ENCODE measurements at regions not wholly inside any gene's neighbourhood (a gene's known extent, or its start where the extent isn't known, plus 50 kb on each side); places are given as distances from the start of the nearest gene placed in this dataset.
"Not testable (repeated sequence)": the region's sequence is repeated elsewhere in the genome, so short reads cannot be mapped to it uniquely, and the experiment has no call there.

- DNase-seq: no peak
Observed at GRCh38 chr13:67619351-67619994, 389.3 kb upstream of the PCDH9 start.

GRCh38 chr13:67614579-67614978 lies 384.4 kb upstream of the PCDH9 start:
- no peak for DNase-seq

- no peak for DNase-seq
Observed at GRCh38 chr13:67614013-67614412, 383.9 kb upstream of the PCDH9 start.

- DNase-seq: no peak
Observed at GRCh38 chr13:67588607-67589006, 358.5 kb upstream of the PCDH9 start.

GRCh38 chr13:67577361-67577760 lies 347.2 kb upstream of the PCDH9 start:
- no peak for DNase-seq

- DNase-seq: no peak
Observed at GRCh38 chr13:67574320-67575233, 344.4 kb upstream of the PCDH9 start.

GRCh38 chr13:67568205-67568604 lies 338.1 kb upstream of the PCDH9 start:
- no peak for DNase-seq

GRCh38 chr13:67557642-67558241 lies 327.6 kb upstream of the PCDH9 start:
- DNase-seq: no peak

- no peak for DNase-seq
Observed at GRCh38 chr13:67557118-67557517, 327.0 kb upstream of the PCDH9 start.

GRCh38 chr13:67554746-67555452 lies 324.8 kb upstream of the PCDH9 start:
- DNase-seq: no peak

- DNase-seq: no peak
Observed at GRCh38 chr13:67554286-67554685, 324.1 kb upstream of the PCDH9 start.

GRCh38 chr13:67549331-67549730 lies 319.2 kb upstream of the PCDH9 start:
- DNase-seq: no peak

- no peak for DNase-seq
Observed at GRCh38 chr13:67538906-67539305, 308.8 kb upstream of the PCDH9 start.

GRCh38 chr13:67520886-67521285 lies 290.8 kb upstream of the PCDH9 start:
- no peak for DNase-seq

GRCh38 chr13:67519356-67519755 lies 289.2 kb upstream of the PCDH9 start:
- no peak for DNase-seq

GRCh38 chr13:67518785-67519184 lies 288.6 kb upstream of the PCDH9 start:
- DNase-seq: no peak

GRCh38 chr13:67515895-67516294 lies 285.8 kb upstream of the PCDH9 start:
- no peak for DNase-seq

- no peak for DNase-seq
Observed at GRCh38 chr13:67509018-67509417, 278.9 kb upstream of the PCDH9 start.

- not testable (repeated sequence) for DNase-seq
Observed at GRCh38 chr13:67508275-67508674, 278.1 kb upstream of the PCDH9 start.

GRCh38 chr13:67506407-67506806 lies 276.3 kb upstream of the PCDH9 start:
- DNase-seq: no peak

GRCh38 chr13:67505376-67505775 lies 275.2 kb upstream of the PCDH9 start:
- DNase-seq: no peak

- no peak for DNase-seq
Observed at GRCh38 chr13:67498948-67499347, 268.8 kb upstream of the PCDH9 start.

- no peak for DNase-seq
Observed at GRCh38 chr13:67493835-67494234, 263.7 kb upstream of the PCDH9 start.

Measured in CD4-positive, alpha-beta T cell treated with Interferon alpha-2 for 1 hour (primary cell).